SK-MEL-5 (cell line): ENCODE measurements at regions not wholly inside any gene's neighbourhood (a gene's known extent, or its start where the extent isn't known, plus 50 kb on each side); places are given as distances from the start of the nearest gene placed in this dataset.
A peak's percentile ranks its signal among the peaks of the same experiment; 100 is the strongest.

ENCODE experiments used
- DNase-seq: peaks from one replicate; pipeline ENCODE4 v3.0.0-alpha.2; 2016; ENCODE audit warnings: low read depth, low spot score
- in situ Hi-C: cut with HindIII; loops from 2 replicates; pipeline ENCODE4 v1.10.0; 2016; ENCODE audit warnings: low sequenced_read_pairs, high pct_unique_total_duplicates, low pct_unique_long_range_greater_than_20kb

- DNase-seq = no peak
- in situ Hi-C loops = no loop called here
These were observed 175.6 kb upstream of the SLITRK6 start for GRCh38 chr13:85974608-85975366.

- in situ Hi-C loops = no loop called here
- DNase-seq = peak; percentile 44
These were observed 171.5 kb upstream of the SLITRK6 start for GRCh38 chr13:85970727-85971126.

GRCh38 chr13:85969331-85969730 is 170.1 kb upstream of the SLITRK6 start:
- in situ Hi-C loops = no loop called here
- no peak for DNase-seq

GRCh38 chr13:85935868-85936467 is 136.7 kb upstream of the SLITRK6 start:
- DNase-seq = no peak
- in situ Hi-C loops = no loop called here

GRCh38 chr13:85930108-85930507 is 130.9 kb upstream of the SLITRK6 start:
- in situ Hi-C loops = no loop called here

GRCh38 chr13:85910962-85911361 is 111.7 kb upstream of the SLITRK6 start:
- no peak for DNase-seq
- in situ Hi-C loops = no loop called here

More at GRCh38 chr13:85930108-85930507, 130.9 kb upstream of the SLITRK6 start:
- DNase-seq = no peak

- DNase-seq = no peak
- in situ Hi-C loops = no loop called here
These were observed 101.3 kb upstream of the SLITRK6 start for GRCh38 chr13:85900521-85900920.

- DNase-seq = peak; percentile 48
- in situ Hi-C loops = no loop called here
These were observed 97.6 kb upstream of the SLITRK6 start for GRCh38 chr13:85896516-85897450.

GRCh38 chr13:85887406-85887805 is 88.2 kb upstream of the SLITRK6 start:
- in situ Hi-C loops = no loop called here
- DNase-seq = no peak

GRCh38 chr13:85879014-85879413 is 79.8 kb upstream of the SLITRK6 start:
- in situ Hi-C loops = no loop called here
- peak; percentile 9 for DNase-seq

GRCh38 chr13:85864963-85865530 is 65.8 kb upstream of the SLITRK6 start:
- in situ Hi-C loops = no loop called here
- DNase-seq = peak; percentile 75

GRCh38 chr13:85853901-85854663 is 54.9 kb upstream of the SLITRK6 start:
- in situ Hi-C loops = no loop called here
- DNase-seq = no peak

GRCh38 chr13:85853161-85853894 is 54.1 kb upstream of the SLITRK6 start:
- DNase-seq = no peak
- in situ Hi-C loops = no loop called here
